ENCODE measurements at regions not wholly inside any gene's neighbourhood (a gene's known extent, or its start where the extent isn't known, plus 50 kb on each side); places are given as distances from the start of the nearest gene placed in this dataset.

DNA sequence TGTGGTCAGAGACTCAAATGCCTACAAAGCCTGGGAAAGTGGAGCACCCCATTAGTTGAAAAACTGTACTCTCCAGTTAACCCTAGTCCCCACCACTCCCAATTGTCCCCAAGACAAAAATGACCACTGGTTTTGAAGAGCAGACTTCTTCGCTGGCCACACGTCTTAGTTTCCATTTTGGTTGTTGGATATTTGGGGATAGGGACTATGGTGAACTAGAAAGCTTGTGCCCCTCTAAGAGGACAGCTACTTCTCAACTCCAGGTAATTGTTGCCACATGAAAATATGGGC is 109.4 kb upstream of the SPRY4 start:
- TF ChIP-seq CTCF (conservative IDR thresholded peaks at IDR 0.05; ENCODE audit: low read length) (no peak), EZH2phosphoT487 (IDR thresholded peaks at IDR 0.05; ENCODE audit: borderline replicate concordance) (no peak)

Data from Loucy (cell line).